BJ (cell line): ENCODE measurements at regions not wholly inside any gene's neighbourhood (a gene's known extent, or its start where the extent isn't known, plus 50 kb on each side); places are given as distances from the start of the nearest gene placed in this dataset.

Source experiments
- CTCF ChIA-PET: fragments of 350-600 bp; formaldehyde crosslinking; extraction: SDS; loops from one replicate; lab custom pipeline; 2021; ENCODE audit warnings: antibody characterized with exemption, inconsistent platforms; lab: Yijun Ruan, JAX
- POLR2A ChIA-PET: fragments of 300-600 bp; sonication (Branson Sonifier 250); formaldehyde crosslinking; extraction: SDS; loops from one replicate; lab custom pipeline; 2021; ENCODE audit warnings: antibody characterized with exemption; lab: Charles Lee
- DNase-seq: peaks from one replicate; pipeline ENCODE4 v3.0.0-alpha.2; 2011; ENCODE audit warnings: low read depth
- H3K27me3 ChIP-seq: 2 replicates; pipeline ENCODE4 v1.6.0; 2011; ENCODE audit warnings: low read length; ENCODE audit not compliant: control insufficient read depth, insufficient read depth
- H3K36me3 ChIP-seq: 2 replicates; pipeline ENCODE4 v1.5.1; 2011; ENCODE audit warnings: low read length; ENCODE audit not compliant: control insufficient read depth, insufficient read depth
- H3K4me3 ChIP-seq: 2 replicates; pipeline ENCODE4 v1.5.1; 2011; ENCODE audit warnings: low read depth, mild to moderate bottlenecking, control low read depth, low read length
- TF ChIP-seq, protein P1 (sequence below): IDR thresholded peaks from 2 replicates; pipeline ENCODE4 v1.5.1; 2011; ENCODE audit warnings: low read depth, mild to moderate bottlenecking, control low read depth, inconsistent platforms, low read length, moderate library complexity; ENCODE audit not compliant: insufficient read depth

DNA sequence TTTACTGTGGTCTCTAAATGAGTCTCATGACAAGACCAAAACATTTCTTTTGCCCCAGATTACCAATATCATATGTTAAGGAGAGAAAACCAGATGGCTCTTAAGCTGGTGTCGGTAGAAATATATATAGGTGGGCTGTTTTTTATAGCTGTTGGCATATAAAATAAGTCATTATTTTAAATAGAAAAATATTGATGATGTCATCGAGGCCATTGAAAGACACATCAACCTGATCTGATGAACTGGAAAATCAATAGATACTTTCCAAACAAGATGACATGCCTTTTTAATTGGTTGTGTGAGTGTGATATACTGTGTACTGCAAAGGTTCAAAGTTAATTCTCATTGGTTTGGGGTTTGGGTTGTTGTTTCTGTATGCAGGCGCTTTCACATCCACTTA is 617.3 kb downstream of the CCDC171 start:
- Histone ChIP-seq H3K4me3 (no peak overlapping the region), H3K36me3 (no peaks in the 10 kb centered on the region), H3K27me3 (no peaks in the 10 kb centered on the region; the same call in 1 of the 2 replicates)
- TF ChIP-seq, protein P1, sequence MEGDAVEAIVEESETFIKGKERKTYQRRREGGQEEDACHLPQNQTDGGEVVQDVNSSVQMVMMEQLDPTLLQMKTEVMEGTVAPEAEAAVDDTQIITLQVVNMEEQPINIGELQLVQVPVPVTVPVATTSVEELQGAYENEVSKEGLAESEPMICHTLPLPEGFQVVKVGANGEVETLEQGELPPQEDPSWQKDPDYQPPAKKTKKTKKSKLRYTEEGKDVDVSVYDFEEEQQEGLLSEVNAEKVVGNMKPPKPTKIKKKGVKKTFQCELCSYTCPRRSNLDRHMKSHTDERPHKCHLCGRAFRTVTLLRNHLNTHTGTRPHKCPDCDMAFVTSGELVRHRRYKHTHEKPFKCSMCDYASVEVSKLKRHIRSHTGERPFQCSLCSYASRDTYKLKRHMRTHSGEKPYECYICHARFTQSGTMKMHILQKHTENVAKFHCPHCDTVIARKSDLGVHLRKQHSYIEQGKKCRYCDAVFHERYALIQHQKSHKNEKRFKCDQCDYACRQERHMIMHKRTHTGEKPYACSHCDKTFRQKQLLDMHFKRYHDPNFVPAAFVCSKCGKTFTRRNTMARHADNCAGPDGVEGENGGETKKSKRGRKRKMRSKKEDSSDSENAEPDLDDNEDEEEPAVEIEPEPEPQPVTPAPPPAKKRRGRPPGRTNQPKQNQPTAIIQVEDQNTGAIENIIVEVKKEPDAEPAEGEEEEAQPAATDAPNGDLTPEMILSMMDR, result no peak
- no peak for DNase-seq
- CTCF ChIA-PET, result no interaction called here
- POLR2A ChIA-PET, result no interaction called here

DNA sequence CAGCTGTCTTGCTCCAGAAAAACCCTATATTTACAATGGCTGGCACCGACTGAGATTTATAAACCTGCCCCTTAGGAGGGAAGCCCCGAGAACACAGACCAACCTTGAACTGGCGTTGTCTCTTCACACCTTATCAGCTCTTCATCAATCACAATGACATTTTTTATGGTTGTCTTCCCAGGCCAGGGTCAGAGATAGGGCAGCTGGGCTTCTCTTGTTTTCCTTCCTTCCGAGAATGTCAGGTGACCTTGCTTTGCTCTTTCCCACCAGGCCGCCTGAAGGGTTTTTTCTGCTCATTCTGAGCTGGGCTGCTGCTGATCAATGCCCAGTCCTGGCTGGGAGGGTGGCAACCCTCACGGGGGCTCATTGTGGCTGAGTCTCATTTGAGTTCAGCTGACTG is 619.1 kb downstream of the CCDC171 start:
- ChIA-PET POLR2A (no interaction called here), CTCF (interaction anchor here (1.3 to 1.7 kb wide), 2 partner anchors 11 to 13 kb away, joined by 3 to 6 read pairs; no protein-coding TSS in a partner anchor)
- TF ChIP-seq, protein P1, result no peak
- no peak for DNase-seq
- no peak overlapping the region for H3K4me3 ChIP-seq
- H3K27me3 ChIP-seq, result no peaks in the 10 kb centered on the region; the same call in 1 of the 2 replicates
- no peaks in the 10 kb centered on the region for H3K36me3 ChIP-seq

DNA sequence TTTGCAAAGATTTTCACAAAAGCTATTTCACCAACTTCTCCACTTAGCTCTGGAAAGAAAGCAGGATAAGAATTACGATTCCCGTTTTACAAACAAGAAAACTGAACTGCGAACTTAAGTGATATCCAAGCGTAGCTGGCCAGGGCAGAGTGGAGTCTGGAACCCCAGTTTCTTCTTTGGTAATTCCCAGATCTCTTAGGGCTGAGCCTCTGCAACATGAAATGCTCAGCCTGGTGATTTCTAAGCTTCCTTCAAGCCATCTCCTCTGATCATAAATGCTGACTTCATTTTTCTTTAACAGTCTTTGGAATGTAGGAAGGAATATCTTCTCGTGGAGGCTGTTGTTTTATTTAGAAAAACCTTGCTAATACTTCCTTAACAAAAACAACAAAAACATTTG is 620.0 kb downstream of the CCDC171 start:
- H3K27me3 ChIP-seq, result no peaks in the 10 kb centered on the region
- ChIA-PET POLR2A (no interaction called here), CTCF (interaction anchor here (1.7 kb wide), 1 partner anchor 14 kb away, joined by 3 read pairs; no protein-coding TSS in a partner anchor)
- H3K36me3 ChIP-seq, result no peaks in the 10 kb centered on the region
- TF ChIP-seq, protein P1, result no peak
- no peak for DNase-seq
- no peak overlapping the region for H3K4me3 ChIP-seq

DNA sequence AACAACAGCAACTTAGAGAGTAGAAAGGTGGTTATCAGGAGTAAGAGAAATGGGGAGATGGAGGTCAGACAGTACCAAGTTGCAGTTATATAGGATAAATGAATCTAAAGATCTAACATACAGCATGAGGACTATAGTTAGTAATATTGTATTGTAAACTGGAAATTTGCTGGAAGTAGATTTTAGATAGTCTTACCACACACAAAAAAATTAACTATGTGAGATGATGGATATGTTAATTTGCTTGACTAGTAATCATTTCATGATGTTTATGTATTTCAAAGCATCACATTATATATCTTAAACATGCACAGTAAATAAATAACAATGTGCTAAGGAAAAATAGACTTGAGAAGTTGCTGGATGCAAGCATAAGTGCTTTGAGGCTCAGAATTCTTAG is 622.1 kb downstream of the CCDC171 start:
- no peak for DNase-seq
- Histone ChIP-seq H3K36me3 (no peaks in the 10 kb centered on the region), H3K27me3 (no peaks in the 10 kb centered on the region), H3K4me3 (no peak overlapping the region)
- TF ChIP-seq, protein P1, result no peak
- ChIA-PET POLR2A (no interaction called here), CTCF (no interaction called here)

DNA sequence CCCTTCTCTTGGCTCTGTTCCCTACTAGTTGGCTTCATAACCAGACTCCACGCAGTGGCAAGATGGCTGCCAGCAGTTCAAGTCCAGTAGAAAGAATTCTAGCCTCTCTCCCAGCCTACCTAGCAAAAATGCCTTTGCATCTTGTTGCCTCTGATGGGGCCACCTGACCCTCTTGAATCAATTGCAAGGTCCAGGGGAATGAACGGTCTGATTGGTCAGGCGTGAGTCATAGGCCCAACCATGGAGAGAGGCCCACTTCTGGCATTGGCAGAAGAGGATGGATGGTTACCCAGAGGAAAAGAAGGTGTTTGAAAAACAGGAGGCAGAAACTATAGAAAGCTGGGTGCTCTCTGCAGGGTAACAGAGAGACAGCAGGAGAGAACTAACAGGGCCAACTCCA is 622.6 kb downstream of the CCDC171 start:
- no peak for DNase-seq
- POLR2A ChIA-PET, result no interaction called here
- no peaks in the 10 kb centered on the region for H3K36me3 ChIP-seq
- TF ChIP-seq, protein P1, result no peak
- no peak overlapping the region for H3K4me3 ChIP-seq
- CTCF ChIA-PET, result no interaction called here
- no peaks in the 10 kb centered on the region for H3K27me3 ChIP-seq
